Brain microvascular endothelial cell (primary cell): ENCODE measurements at regions not wholly inside any gene's neighbourhood (a gene's known extent, or its start where the extent isn't known, plus 50 kb on each side); places are given as distances from the start of the nearest gene placed in this dataset.

Experiments
- DNase-seq: peaks from one replicate; pipeline ENCODE4 v3.0.0-alpha.2; 2020
- H3K27ac ChIP-seq: fragments of 250-450 bp; sonication (Bioruptor Pico); 2 replicates; pipeline ENCODE4 v1.5.1; 2020; ENCODE audit warnings: mild to moderate bottlenecking, moderate library complexity
- H3K27me3 ChIP-seq: fragments of 250-450 bp; sonication (Bioruptor Pico); replicated peaks from 2 replicates; pipeline ENCODE4 v1.5.1; 2020; ENCODE audit warnings: mild to moderate bottlenecking
- H3K36me3 ChIP-seq: fragments of 250-450 bp; sonication (Bioruptor Pico); replicated peaks from 2 replicates; pipeline ENCODE4 v1.5.1; 2020; ENCODE audit warnings: mild to moderate bottlenecking
- H3K4me3 ChIP-seq: 2 replicates; pipeline ENCODE4 v1.5.1; 2011; ENCODE audit warnings: low read depth, mild to moderate bottlenecking, control low read depth, low read length, moderate library complexity
- in situ Hi-C: cut with HindIII; loops from 2 replicates; pipeline ENCODE4 v1.10.0; 2017; ENCODE audit warnings: low sequenced_read_pairs, low pct_ligation_motif_present
- TF ChIP-seq, protein P1 (sequence below): IDR thresholded peaks from 2 replicates; pipeline ENCODE4 v1.5.1; 2011; ENCODE audit warnings: low read depth, mild to moderate bottlenecking, moderate library complexity, low read length, control low read depth, inconsistent platforms; ENCODE audit errors: missing control alignments

DNA sequence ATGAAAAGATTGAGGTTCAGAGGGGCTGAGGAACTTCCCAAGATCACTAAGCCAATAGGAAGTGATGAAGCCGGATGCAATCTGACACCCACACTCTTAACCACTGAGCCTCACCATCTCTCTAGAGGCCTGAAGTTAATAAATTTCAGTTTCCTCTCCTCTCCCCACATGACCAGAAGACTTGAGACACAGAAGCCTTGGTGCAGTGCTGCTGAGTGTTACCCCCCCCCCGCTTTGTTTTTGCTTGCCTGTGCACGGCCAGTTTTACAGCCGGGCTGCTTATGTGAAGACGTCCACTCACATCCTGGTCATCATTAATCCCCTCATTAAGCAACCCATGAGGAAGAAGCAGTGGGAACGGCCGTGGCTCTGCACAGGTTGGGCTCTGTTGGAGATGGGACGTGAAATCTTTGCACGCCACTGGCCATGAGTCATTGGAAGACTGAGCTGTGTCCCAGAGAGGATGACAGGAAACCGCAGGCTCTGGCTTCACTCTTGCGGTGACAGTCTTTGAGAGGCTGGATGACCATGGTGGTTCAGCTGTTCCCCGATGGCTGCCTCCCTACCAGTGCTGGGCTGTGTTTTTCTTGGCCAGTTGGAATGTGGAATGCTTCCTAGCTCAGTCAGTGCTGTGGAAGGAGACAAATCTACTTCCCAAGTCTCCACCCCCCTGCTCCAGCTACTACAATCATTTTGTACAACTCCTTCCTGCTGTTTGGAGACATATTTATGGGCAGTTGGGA lies 232.6 kb upstream of the LRTM1 start:
- in situ Hi-C loops = loop anchor here (25.0 kb wide), 2 partner anchors 327 to 552 kb away; partner anchors contain the start of gene WNT5A
- Histone ChIP-seq H3K36me3 (no peaks in the 10 kb centered on the region), H3K27ac (peak overlapping the region; percentile 94), H3K27me3 (no peaks in the 10 kb centered on the region), H3K4me3 (no peak overlapping the region)
- peak; percentile 99 for DNase-seq
- TF ChIP-seq, protein P1, sequence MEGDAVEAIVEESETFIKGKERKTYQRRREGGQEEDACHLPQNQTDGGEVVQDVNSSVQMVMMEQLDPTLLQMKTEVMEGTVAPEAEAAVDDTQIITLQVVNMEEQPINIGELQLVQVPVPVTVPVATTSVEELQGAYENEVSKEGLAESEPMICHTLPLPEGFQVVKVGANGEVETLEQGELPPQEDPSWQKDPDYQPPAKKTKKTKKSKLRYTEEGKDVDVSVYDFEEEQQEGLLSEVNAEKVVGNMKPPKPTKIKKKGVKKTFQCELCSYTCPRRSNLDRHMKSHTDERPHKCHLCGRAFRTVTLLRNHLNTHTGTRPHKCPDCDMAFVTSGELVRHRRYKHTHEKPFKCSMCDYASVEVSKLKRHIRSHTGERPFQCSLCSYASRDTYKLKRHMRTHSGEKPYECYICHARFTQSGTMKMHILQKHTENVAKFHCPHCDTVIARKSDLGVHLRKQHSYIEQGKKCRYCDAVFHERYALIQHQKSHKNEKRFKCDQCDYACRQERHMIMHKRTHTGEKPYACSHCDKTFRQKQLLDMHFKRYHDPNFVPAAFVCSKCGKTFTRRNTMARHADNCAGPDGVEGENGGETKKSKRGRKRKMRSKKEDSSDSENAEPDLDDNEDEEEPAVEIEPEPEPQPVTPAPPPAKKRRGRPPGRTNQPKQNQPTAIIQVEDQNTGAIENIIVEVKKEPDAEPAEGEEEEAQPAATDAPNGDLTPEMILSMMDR = no peak

DNA sequence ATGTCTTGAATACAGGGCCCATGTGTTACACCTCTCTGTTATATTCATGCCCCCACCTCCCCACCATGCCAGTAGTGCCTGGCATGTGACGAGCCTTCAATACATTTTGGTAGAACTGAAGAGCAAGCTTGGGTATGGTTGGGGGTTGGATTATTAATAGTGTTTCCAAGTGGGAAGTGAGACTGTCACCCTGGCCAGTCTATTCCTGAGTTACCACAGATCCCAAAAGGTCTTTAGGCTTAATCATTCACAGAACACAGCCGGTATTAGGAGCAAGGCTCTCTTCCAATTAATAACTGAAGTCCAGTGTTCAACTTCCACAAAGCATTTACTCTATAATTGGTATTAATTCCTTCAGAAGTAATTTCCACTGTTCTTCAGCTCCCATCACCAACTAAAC lies 231.9 kb upstream of the LRTM1 start:
- no peaks in the 10 kb centered on the region for H3K36me3 ChIP-seq
- DNase-seq = no peak
- no peaks in the 10 kb centered on the region for H3K27me3 ChIP-seq
- peak overlapping the region; percentile 94 for H3K27ac ChIP-seq
- no peak overlapping the region for H3K4me3 ChIP-seq
- in situ Hi-C loops = loop anchor here (25.0 kb wide), 2 partner anchors 328 to 553 kb away; partner anchors contain the start of gene WNT5A
- TF ChIP-seq, protein P1 = no peak

DNA sequence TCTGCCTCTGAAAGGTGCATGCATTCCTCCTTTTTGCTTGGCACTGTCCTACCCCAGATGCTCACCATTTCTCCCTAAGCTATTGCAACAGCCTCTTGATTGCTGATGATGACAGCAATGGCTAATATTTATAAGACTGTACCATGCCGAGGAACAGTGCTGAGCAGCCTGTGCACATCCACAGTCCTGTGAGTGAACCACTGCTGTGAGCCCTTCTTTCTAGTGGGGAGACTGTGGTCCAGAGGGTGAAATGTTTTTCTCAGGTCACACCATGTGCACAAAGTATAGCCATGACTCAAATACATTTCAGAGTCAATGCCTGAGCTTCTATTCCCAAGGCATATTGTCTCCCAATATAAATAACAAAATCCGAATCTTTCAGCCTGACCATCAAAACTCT lies 231.2 kb upstream of the LRTM1 start:
- DNase-seq = no peak
- no peaks in the 10 kb centered on the region for H3K36me3 ChIP-seq
- H3K27me3 ChIP-seq = no peaks in the 10 kb centered on the region
- TF ChIP-seq, protein P1 = no peak
- H3K27ac ChIP-seq = peak overlapping the region; percentile 94
- H3K4me3 ChIP-seq = no peak overlapping the region
- in situ Hi-C loops = loop anchor here (25.0 kb wide), 2 partner anchors 328 to 553 kb away; partner anchors contain the start of gene WNT5A

DNA sequence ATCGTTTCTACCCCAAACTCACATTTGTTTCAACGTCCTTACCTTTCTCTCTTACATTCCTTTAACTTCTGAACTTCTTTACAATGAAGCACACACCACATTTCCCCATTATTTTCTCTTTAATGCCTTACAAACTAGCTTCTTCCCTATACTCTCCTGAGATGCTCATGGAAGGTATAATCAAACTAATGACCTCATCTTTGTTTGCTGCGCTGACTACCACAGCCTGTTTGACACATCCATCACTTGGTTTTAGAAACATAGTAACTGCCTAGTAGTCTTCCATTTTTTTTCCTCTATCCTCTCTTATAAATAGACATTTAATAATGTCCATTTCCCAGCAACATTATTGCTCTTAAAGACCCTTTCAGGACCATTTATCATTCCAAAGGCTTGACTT lies 230.5 kb upstream of the LRTM1 start:
- Histone ChIP-seq H3K4me3 (no peak overlapping the region), H3K36me3 (no peaks in the 10 kb centered on the region), H3K27me3 (no peaks in the 10 kb centered on the region), H3K27ac (peak overlapping the region; percentile 94)
- TF ChIP-seq, protein P1 = no peak
- DNase-seq = no peak
- in situ Hi-C loops = loop anchor here (25.0 kb wide), 2 partner anchors 329 to 554 kb away; partner anchors contain the start of gene WNT5A

DNA sequence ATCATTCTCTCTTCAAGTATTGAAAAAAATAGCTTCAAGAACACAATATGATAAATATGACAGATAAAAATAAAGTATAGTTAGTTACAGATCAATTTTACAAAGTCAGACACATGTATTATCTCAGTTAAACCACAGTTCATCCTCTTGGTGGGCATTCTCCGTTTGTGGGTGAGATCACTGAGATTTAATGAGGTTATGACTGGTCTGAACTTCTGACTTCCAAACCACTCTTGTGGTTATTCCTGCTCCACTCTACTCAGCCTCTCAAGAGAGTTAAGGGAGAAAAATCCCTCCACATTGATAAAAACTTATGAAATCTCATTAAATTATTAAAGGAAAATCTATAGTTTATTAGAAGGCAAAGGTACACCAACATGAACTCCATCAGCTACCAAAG lies 229.9 kb upstream of the LRTM1 start:
- Histone ChIP-seq H3K27me3 (no peaks in the 10 kb centered on the region), H3K27ac (peak overlapping the region; percentile 94), H3K36me3 (no peaks in the 10 kb centered on the region), H3K4me3 (no peak overlapping the region)
- TF ChIP-seq, protein P1 = no peak
- in situ Hi-C loops = loop anchor here (25.0 kb wide), 2 partner anchors 330 to 555 kb away; partner anchors contain the start of gene WNT5A
- no peak for DNase-seq
